Sigmoid colon (tissue), 6 donors: ENCODE measurements at regions not wholly inside any gene's neighbourhood (a gene's known extent, or its start where the extent isn't known, plus 50 kb on each side); places are given as distances from the start of the nearest gene placed in this dataset.

Source experiments
- DNase-seq: peaks from one replicate; pipeline ENCODE4 v3.0.0-alpha.2; 2019
- H3K27ac ChIP-seq, 4 donors: fragments of 200-600 bp; sonication (generic); one replicate each; pipeline ENCODE4 v1.5.1; 2016 to 2019; ENCODE audit warnings: mild to moderate bottlenecking in 1 of 4
- H3K27me3 ChIP-seq, 3 donors: fragments of 200-600 bp; sonication (generic); one replicate each; pipeline ENCODE4 v1.5.1; 2019; ENCODE audit warnings: mild to moderate bottlenecking in 1 of 3
- H3K36me3 ChIP-seq, 4 donors: fragments of 200-600 bp; sonication (generic); one replicate each; pipeline ENCODE4 v1.5.1; 2016 to 2019
- H3K4me1 ChIP-seq, 4 donors: fragments of 200-600 bp; sonication (generic); one replicate each; pipeline ENCODE4 v1.5.1; 2017 to 2019
- H3K4me3 ChIP-seq, 4 donors: fragments of 200-600 bp; sonication (generic); one replicate each; pipeline ENCODE4 v1.5.1; 2017 to 2019; ENCODE audit warnings: mild to moderate bottlenecking in 2 of 4, moderate library complexity in 1 of 4
- H3K9me3 ChIP-seq, 4 donors: fragments of 200-600 bp in 3 of 4; sonication (generic) in 3 of 4; one replicate each; pipeline versions ENCODE4 v1.5.1 to v1.6.1; 2013 to 2019
- EP300 ChIP-seq, 4 donors: sonication (generic); formaldehyde crosslinking; IDR thresholded peaks; one replicate each; pipeline ENCODE4 v1.6.1; 2017; ENCODE audit warnings: antibody characterized with exemption in 4 of 4
- POLR2A ChIP-seq, 2 donors: fragments of 450-650 bp; IDR thresholded peaks; one replicate each; pipeline ENCODE4 v1.6.1; 2016; ENCODE audit warnings: antibody characterized with exemption in 2 of 2, mild to moderate bottlenecking in 2 of 2, moderate library complexity in 2 of 2
- POLR2AphosphoS5 ChIP-seq, 4 donors: sonication (generic); formaldehyde crosslinking; IDR thresholded peaks; one replicate each; pipeline ENCODE4 v1.6.1; 2017; ENCODE audit warnings: antibody characterized with exemption in 4 of 4
- WGBS, 2 donors: extraction: QIAGEN DNeasy Blood & Tissue Kit; methylation state at CpG; one replicate each; pipeline ENCODE4 v1.1.7; 2013; 5-methylcytosine and 5-hydroxymethylcytosine counted together
- intact Hi-C: fragments of 100-400 bp; cut with DNase I; formaldehyde crosslinking; loops from one replicate; pipeline ENCODE4 v1.15.1; 2023
- TF ChIP-seq, protein P1 (sequence below), 4 experiments: fragments of 450-650 bp in 3 of 4; fragments of 200-600 bp in 1 of 4; IDR thresholded peaks; one replicate each; pipeline ENCODE4 v1.5.1; 2016 to 2019; ENCODE audit warnings: antibody characterized with exemption in 4 of 4, mild to moderate bottlenecking in 3 of 4, moderate library complexity in 2 of 4
- donor health status: healthy with polysubstance abuse.
- donor health status: healthy.

DNA sequence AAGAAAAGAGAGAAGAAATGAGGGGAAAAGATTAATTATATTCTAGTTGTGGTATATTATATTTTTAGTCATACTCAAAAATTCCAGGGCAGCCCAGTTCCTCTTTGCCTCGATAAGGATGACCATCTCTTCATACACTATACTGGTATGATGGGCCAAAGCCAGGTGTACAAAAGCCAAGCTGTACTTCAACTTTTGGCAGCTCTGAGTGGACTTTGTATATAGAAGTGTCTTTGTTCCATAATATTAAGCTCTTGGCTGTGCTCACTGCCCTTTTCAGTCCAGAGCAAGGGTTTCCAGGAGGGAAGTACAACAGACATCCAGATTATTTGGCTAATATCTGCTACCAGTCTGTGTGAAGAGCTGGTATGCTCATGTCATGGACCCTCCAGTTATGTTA lies 934.3 kb upstream of the CDH10 start:
- TF ChIP-seq, protein P1, sequence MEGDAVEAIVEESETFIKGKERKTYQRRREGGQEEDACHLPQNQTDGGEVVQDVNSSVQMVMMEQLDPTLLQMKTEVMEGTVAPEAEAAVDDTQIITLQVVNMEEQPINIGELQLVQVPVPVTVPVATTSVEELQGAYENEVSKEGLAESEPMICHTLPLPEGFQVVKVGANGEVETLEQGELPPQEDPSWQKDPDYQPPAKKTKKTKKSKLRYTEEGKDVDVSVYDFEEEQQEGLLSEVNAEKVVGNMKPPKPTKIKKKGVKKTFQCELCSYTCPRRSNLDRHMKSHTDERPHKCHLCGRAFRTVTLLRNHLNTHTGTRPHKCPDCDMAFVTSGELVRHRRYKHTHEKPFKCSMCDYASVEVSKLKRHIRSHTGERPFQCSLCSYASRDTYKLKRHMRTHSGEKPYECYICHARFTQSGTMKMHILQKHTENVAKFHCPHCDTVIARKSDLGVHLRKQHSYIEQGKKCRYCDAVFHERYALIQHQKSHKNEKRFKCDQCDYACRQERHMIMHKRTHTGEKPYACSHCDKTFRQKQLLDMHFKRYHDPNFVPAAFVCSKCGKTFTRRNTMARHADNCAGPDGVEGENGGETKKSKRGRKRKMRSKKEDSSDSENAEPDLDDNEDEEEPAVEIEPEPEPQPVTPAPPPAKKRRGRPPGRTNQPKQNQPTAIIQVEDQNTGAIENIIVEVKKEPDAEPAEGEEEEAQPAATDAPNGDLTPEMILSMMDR (IDR thresholded peaks at IDR 0.05): no peak
- TF ChIP-seq POLR2AphosphoS5 (IDR thresholded peaks at IDR 0.05) (no peak), POLR2A (IDR thresholded peaks at IDR 0.05) (no peak), EP300 (IDR thresholded peaks at IDR 0.05) (no peak)
- no peak overlapping the region for H3K4me3 ChIP-seq
- no peaks in the 10 kb centered on the region for H3K36me3 ChIP-seq
- intact Hi-C loops: no loop called here
- no peaks in the 10 kb centered on the region for H3K9me3 ChIP-seq
- no peak overlapping the region for H3K27ac ChIP-seq
- no peak for DNase-seq
- H3K4me1 ChIP-seq: no peaks in the 10 kb centered on the region
- H3K27me3 ChIP-seq: no peaks in the 10 kb centered on the region
- 79 to 80% methylated on average over 1 of the region's 1 CpG for WGBS, 2 donors

DNA sequence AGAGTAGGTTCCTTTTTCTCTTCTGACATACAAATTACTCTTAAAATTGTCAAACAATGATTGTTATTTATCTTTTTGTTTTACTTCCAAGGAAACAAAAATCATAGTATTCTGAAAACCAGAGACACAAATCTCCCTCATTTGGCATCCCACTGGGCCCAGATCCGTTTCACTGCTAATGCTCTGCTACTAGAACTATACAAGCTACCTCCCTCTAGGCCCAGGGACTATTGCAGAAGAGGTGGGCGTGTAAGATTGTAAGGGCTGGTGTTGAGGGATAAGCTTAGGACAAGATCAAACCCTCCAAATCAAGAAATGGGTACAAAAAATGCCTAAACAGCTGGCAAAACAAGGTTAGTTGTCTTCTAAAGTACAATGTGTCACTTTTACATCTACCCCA lies 928.9 kb upstream of the CDH10 start:
- H3K9me3 ChIP-seq: peaks cover 0 to 4% (median 1%) of the 10 kb centered on the region in 4 donors
- no peak overlapping the region for H3K4me3 ChIP-seq
- TF ChIP-seq EP300 (IDR thresholded peaks at IDR 0.05) (no peak), POLR2AphosphoS5 (IDR thresholded peaks at IDR 0.05) (no peak), POLR2A (IDR thresholded peaks at IDR 0.05) (no peak)
- TF ChIP-seq, protein P1 (IDR thresholded peaks at IDR 0.05): no peak
- no peak overlapping the region for H3K27ac ChIP-seq
- no peaks in the 10 kb centered on the region for H3K27me3 ChIP-seq
- no peaks in the 10 kb centered on the region for H3K36me3 ChIP-seq
- 49 to 72% methylated on average over 2 of the region's 2 CpGs for WGBS, 2 donors
- no peaks in the 10 kb centered on the region for H3K4me1 ChIP-seq
- DNase-seq: no peak
- intact Hi-C loops: no loop called here

DNA sequence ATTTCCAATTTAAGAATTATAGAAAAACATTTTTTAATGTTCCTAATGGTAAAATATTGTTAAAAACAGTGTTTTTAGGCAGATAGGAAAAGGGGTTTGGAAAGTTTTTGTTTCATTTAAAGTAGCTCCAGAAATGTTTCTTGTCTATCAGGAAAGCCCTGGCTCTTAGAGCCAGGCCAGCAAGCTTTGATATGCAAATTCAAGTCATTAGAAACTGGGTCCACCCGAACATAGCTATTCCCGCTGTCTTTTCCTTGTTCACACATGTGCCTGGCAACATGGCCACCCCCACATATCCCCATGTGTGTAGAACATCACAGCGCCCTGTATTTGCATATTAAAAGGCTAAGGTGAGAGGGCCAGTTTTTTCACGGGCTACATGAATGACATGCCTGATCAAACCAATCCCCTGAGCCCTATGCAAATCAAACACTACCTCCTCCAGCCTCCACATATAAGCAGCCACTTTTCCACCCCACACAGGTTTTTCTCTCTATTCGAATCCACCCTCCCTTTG lies 925.3 kb upstream of the CDH10 start:
- H3K36me3 ChIP-seq: no peaks in the 10 kb centered on the region
- H3K4me3 ChIP-seq: no peak overlapping the region
- no peaks in the 10 kb centered on the region for H3K4me1 ChIP-seq
- no peak for DNase-seq
- WGBS, 2 donors: 60 to 83% methylated on average over 5 of the region's 5 CpGs
- no peaks in the 10 kb centered on the region for H3K27me3 ChIP-seq
- peaks cover 0 to 4% (median 1%) of the 10 kb centered on the region in 4 donors for H3K9me3 ChIP-seq
- intact Hi-C loops: no loop called here
- H3K27ac ChIP-seq: no peak overlapping the region
- no peak for TF ChIP-seq POLR2A (IDR thresholded peaks at IDR 0.05)
- no peak for TF ChIP-seq POLR2AphosphoS5 (IDR thresholded peaks at IDR 0.05)
- TF ChIP-seq, protein P1 (IDR thresholded peaks at IDR 0.05): no peak
- TF ChIP-seq EP300 (IDR thresholded peaks at IDR 0.05): no peak

DNA sequence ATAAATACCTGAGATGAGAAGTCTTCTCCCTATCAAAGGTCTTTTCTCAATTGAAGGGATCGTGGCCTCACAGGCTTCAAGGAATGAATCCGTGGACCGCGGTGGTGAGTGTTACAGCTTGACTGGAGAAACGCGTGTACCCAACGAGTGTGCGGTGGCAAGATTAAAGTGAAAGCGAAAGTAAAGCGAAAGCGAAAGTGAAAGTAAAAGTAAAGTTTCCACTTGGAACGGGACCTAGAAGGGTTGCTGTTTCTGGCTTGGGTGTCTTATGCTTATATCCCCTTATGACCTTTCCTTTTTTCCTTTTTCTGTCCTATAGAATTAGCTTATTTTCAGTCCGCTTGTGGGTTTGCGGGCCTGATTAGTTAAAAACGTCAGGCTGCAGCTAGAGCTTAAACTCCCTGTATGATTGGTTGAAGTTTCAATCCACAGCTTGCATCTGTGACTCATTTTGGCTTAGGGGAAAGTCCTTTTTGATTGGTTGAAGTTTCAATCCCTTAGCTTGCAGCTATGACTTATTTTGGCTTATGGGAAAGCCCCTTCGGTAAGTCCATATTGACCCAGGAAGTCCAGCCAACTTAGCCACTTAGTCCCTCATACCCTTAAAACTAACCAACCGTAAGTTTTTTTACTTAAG lies 924.3 kb upstream of the CDH10 start:
- H3K4me3 ChIP-seq: no peak overlapping the region
- H3K9me3 ChIP-seq: peaks cover 0 to 4% (median 1%) of the 10 kb centered on the region in 4 donors
- no peaks in the 10 kb centered on the region for H3K4me1 ChIP-seq
- no peak overlapping the region for H3K27ac ChIP-seq
- TF ChIP-seq, protein P1 (IDR thresholded peaks at IDR 0.05): no peak
- TF ChIP-seq POLR2A (IDR thresholded peaks at IDR 0.05): no peak
- TF ChIP-seq EP300 (IDR thresholded peaks at IDR 0.05): no peak
- no peak for TF ChIP-seq POLR2AphosphoS5 (IDR thresholded peaks at IDR 0.05)
- no peaks in the 10 kb centered on the region for H3K36me3 ChIP-seq
- intact Hi-C loops: no loop called here
- H3K27me3 ChIP-seq: no peaks in the 10 kb centered on the region
- WGBS, 2 donors: 92% methylated on average over 17 of the region's 17 CpGs
- no peak for DNase-seq

DNA sequence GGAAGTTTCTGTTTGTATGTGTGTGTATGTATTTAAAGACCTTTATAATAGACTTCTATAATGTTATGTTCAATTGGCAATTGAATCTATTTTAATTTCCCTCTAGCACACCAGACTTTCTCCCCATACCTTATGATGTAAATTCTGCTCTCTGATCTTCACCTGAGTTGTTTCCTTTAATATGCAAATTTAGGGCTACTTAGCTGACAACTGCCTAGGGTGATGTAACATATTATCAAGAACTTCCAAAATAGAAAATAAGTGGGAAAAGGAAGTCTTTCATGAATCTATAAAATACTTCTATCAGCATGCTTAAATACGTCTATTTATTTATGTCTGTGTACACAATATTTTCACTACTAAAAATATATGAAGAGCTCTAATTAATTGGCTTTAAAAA lies 923.5 kb upstream of the CDH10 start:
- no peak overlapping the region for H3K4me3 ChIP-seq
- no peak overlapping the region for H3K27ac ChIP-seq
- 81 to 87% methylated on average over 1 of the region's 1 CpG for WGBS, 2 donors
- no peaks in the 10 kb centered on the region for H3K27me3 ChIP-seq
- no peak for DNase-seq
- TF ChIP-seq EP300 (IDR thresholded peaks at IDR 0.05): no peak
- no peak for TF ChIP-seq POLR2A (IDR thresholded peaks at IDR 0.05)
- TF ChIP-seq, protein P1 (IDR thresholded peaks at IDR 0.05): no peak
- no peak for TF ChIP-seq POLR2AphosphoS5 (IDR thresholded peaks at IDR 0.05)
- H3K36me3 ChIP-seq: no peaks in the 10 kb centered on the region
- no peaks in the 10 kb centered on the region for H3K4me1 ChIP-seq
- peaks cover 0 to 4% (median 1%) of the 10 kb centered on the region in 4 donors for H3K9me3 ChIP-seq
- intact Hi-C loops: no loop called here
